ENCODE measurements at regions not wholly inside any gene's neighbourhood (a gene's known extent, or its start where the extent isn't known, plus 50 kb on each side); places are given as distances from the start of the nearest gene placed in this dataset.
A peak's percentile ranks its signal among the peaks of the same experiment; 100 is the strongest.

GRCh38 chr2:79327460-79327859 lies 167.9 kb upstream of the REG3A start:
- no peak for DNase-seq

- DNase-seq, result no peak
These were observed 161.3 kb upstream of the REG3A start for GRCh38 chr2:79320871-79321270.

GRCh38 chr2:79294994-79295393 lies 135.4 kb upstream of the REG3A start:
- DNase-seq, result no peak

GRCh38 chr2:79292958-79293315 lies 133.4 kb upstream of the REG3A start:
- DNase-seq, result no peak

GRCh38 chr2:79292239-79292957 lies 132.8 kb upstream of the REG3A start:
- DNase-seq, result no peak

- DNase-seq, result no peak
These were observed 116.3 kb upstream of the REG3A start for GRCh38 chr2:79275863-79276262.

GRCh38 chr2:79275197-79275596 lies 115.6 kb upstream of the REG3A start:
- DNase-seq, result no peak

- DNase-seq, result no peak
These were observed 113.1 kb upstream of the REG3A start for GRCh38 chr2:79272616-79273015.

- DNase-seq, result no peak
These were observed 111.9 kb upstream of the REG3A start for GRCh38 chr2:79271456-79271855.

- DNase-seq, result no peak
These were observed 101.3 kb upstream of the REG3A start for GRCh38 chr2:79260848-79261247.

- DNase-seq, result no peak
These were observed 100.4 kb upstream of the REG3A start for GRCh38 chr2:79259959-79260358.

GRCh38 chr2:79259296-79259695 lies 99.7 kb upstream of the REG3A start:
- no peak for DNase-seq

GRCh38 chr2:79253243-79253774 lies 93.8 kb upstream of the REG3A start:
- no peak for DNase-seq

GRCh38 chr2:79250656-79251055 lies 91.1 kb upstream of the REG3A start:
- DNase-seq, result no peak

GRCh38 chr2:79248776-79249175 lies 89.2 kb upstream of the REG3A start:
- no peak for DNase-seq

GRCh38 chr2:79235135-79235534 lies 75.6 kb upstream of the REG3A start:
- no peak for DNase-seq

- no peak for DNase-seq
These were observed 64.0 kb upstream of the REG3A start for GRCh38 chr2:79223539-79223938.

- DNase-seq, result peak; percentile 19
These were observed 59.9 kb upstream of the REG3A start for GRCh38 chr2:79219383-79219988.

- no peak for DNase-seq
These were observed 50.8 kb upstream of the REG3A start for GRCh38 chr2:79210274-79210917.
